Endodermal cell (in vitro differentiated cells): ENCODE measurements at regions not wholly inside any gene's neighbourhood (a gene's known extent, or its start where the extent isn't known, plus 50 kb on each side); places are given as distances from the start of the nearest gene placed in this dataset.

Source experiments
- DNase-seq: peaks from one replicate; pipeline ENCODE4 v3.0.0-alpha.2; 2017
- H3K27ac ChIP-seq: 2 replicates; pipeline ENCODE4 v1.5.1; 2013; ENCODE audit warnings: mild to moderate bottlenecking, low read depth, low read length, moderate library complexity
- H3K27me3 ChIP-seq: 2 replicates; pipeline ENCODE4 v1.6.1; 2013; ENCODE audit warnings: mild to moderate bottlenecking, low read length, moderate library complexity; ENCODE audit not compliant: insufficient read depth, control insufficient read depth, poor library complexity, severe bottlenecking
- H3K36me3 ChIP-seq: 2 replicates; pipeline ENCODE4 v1.7.0; 2013; ENCODE audit warnings: mild to moderate bottlenecking, low read length, moderate library complexity; ENCODE audit not compliant: control insufficient read depth, insufficient read depth
- H3K4me1 ChIP-seq: one replicate; pipeline ENCODE4 v1.7.0; 2013; ENCODE audit warnings: low read length; ENCODE audit not compliant: control insufficient read depth, insufficient read depth
- H3K4me3 ChIP-seq: 2 replicates; pipeline ENCODE4 v1.5.1; 2013; ENCODE audit warnings: mild to moderate bottlenecking, low read length, moderate library complexity
- H3K9ac ChIP-seq: 2 replicates; pipeline ENCODE4 v1.6.1; 2013; ENCODE audit warnings: mild to moderate bottlenecking, low read length, moderate library complexity; ENCODE audit not compliant: poor library complexity, severe bottlenecking; ENCODE audit errors: extremely low read depth
- H3K9me3 ChIP-seq: 2 replicates; pipeline ENCODE4 v1.6.1; 2013; ENCODE audit warnings: mild to moderate bottlenecking, low read length, moderate library complexity; ENCODE audit not compliant: control insufficient read depth
- H3K27ac Mint-ChIP-seq: 2 replicates; pipeline ENCODE4 v1.8.0; 2020; ENCODE audit warnings: mixed read lengths
- H3K27me3 Mint-ChIP-seq: 2 replicates; pipeline ENCODE4 v1.8.0; 2021; ENCODE audit warnings: mild to moderate bottlenecking, mixed read lengths; ENCODE audit not compliant: insufficient read depth
- H3K36me3 Mint-ChIP-seq: 2 replicates; pipeline ENCODE4 v1.8.0; 2020; ENCODE audit warnings: low read depth, mixed read lengths
- H3K4me1 Mint-ChIP-seq: 2 replicates; pipeline ENCODE4 v1.8.0; 2020; ENCODE audit warnings: mixed read lengths
- H3K4me3 Mint-ChIP-seq: 2 replicates; pipeline ENCODE4 v1.8.0; 2020; ENCODE audit warnings: mild to moderate bottlenecking, moderate library complexity, mixed read lengths
- H3K9me3 Mint-ChIP-seq: 2 replicates; pipeline ENCODE4 v1.8.0; 2020; ENCODE audit warnings: mild to moderate bottlenecking, mixed read lengths
- CTCF ChIP-seq: fragments of 200-600 bp; sonication (generic); conservative IDR thresholded peaks from 2 replicates; pipeline ENCODE4 v1.5.0; 2021; ENCODE audit warnings: antibody characterized with exemption, mild to moderate bottlenecking
- WGBS, 2 experiments: methylation state at CpG; one replicate each; pipeline versions ENCODE4 v1.1.5 to v1.1.7; 2013; ENCODE audit warnings: missing lambda C conversion rate in 2 of 2, mixed read lengths in 1 of 2; ENCODE audit not compliant: insufficient coverage in 1 of 2, insufficient read length in 1 of 2; 5-methylcytosine and 5-hydroxymethylcytosine counted together

GRCh38 chr5:122229551-122229950, 82.5 kb upstream of the SNCAIP start:
- peak overlapping the region; percentile 14 for H3K4me3 ChIP-seq
- Mint-ChIP-seq H3K4me1 (peaks cover 16% of the 10 kb centered on the region), H3K27me3 (no peaks in the 10 kb centered on the region), H3K4me3 (no peak overlapping the region), H3K27ac (no peak overlapping the region), H3K9me3 (peaks cover 4% of the 10 kb centered on the region), H3K36me3 (no peaks in the 10 kb centered on the region)
- no peaks in the 10 kb centered on the region for H3K4me1 ChIP-seq
- H3K27ac ChIP-seq: no peak overlapping the region
- H3K36me3 ChIP-seq: no peaks in the 10 kb centered on the region
- DNase-seq: no peak
- no peak overlapping the region for H3K9ac ChIP-seq
- WGBS, 2 experiments: 80 to 87% methylated on average over 1 to 4 of the region's 5 CpGs
- H3K9me3 ChIP-seq: no peaks in the 10 kb centered on the region
- TF ChIP-seq CTCF: no peak
- H3K27me3 ChIP-seq: no peaks in the 10 kb centered on the region

- no peaks in the 10 kb centered on the region for H3K27me3 Mint-ChIP-seq
- no peaks in the 10 kb centered on the region for H3K9me3 ChIP-seq
- no peaks in the 10 kb centered on the region for H3K27me3 ChIP-seq
- H3K36me3 Mint-ChIP-seq: no peaks in the 10 kb centered on the region
- H3K36me3 ChIP-seq: no peaks in the 10 kb centered on the region
- no peaks in the 10 kb centered on the region for H3K4me1 Mint-ChIP-seq
- H3K27ac ChIP-seq: no peak overlapping the region
- H3K4me3 Mint-ChIP-seq: no peak overlapping the region
- no peak overlapping the region for H3K4me3 ChIP-seq
- no peak overlapping the region for H3K27ac Mint-ChIP-seq
- 52 to 56% methylated on average over 2 of the region's 2 CpGs for WGBS, 2 experiments
- H3K9me3 Mint-ChIP-seq: no peaks in the 10 kb centered on the region
- TF ChIP-seq CTCF: no peak
- DNase-seq: no peak
- no peak overlapping the region for H3K9ac ChIP-seq
- no peaks in the 10 kb centered on the region for H3K4me1 ChIP-seq
Measured at GRCh38 chr5:122236270-122237040, 75.6 kb upstream of the SNCAIP start.

- Mint-ChIP-seq H3K36me3 (no peaks in the 10 kb centered on the region), H3K27ac (no peak overlapping the region)
Measured at GRCh38 chr5:122237906-122238305, 74.1 kb upstream of the SNCAIP start.

More at GRCh38 chr5:122237906-122238305, 74.1 kb upstream of the SNCAIP start:
- Histone ChIP-seq H3K9me3 (no peaks in the 10 kb centered on the region), H3K4me3 (no peak overlapping the region), H3K27ac (no peak overlapping the region), H3K4me1 (no peaks in the 10 kb centered on the region), H3K36me3 (no peaks in the 10 kb centered on the region), H3K27me3 (no peaks in the 10 kb centered on the region), H3K9ac (no peak overlapping the region)
- no CpG with 5 or more reads among the region's 1 CpG for WGBS, 2 experiments
- DNase-seq: no peak
- no peaks in the 10 kb centered on the region for H3K27me3 Mint-ChIP-seq
- no peaks in the 10 kb centered on the region for H3K9me3 Mint-ChIP-seq
- no peak overlapping the region for H3K4me3 Mint-ChIP-seq
- no peaks in the 10 kb centered on the region for H3K4me1 Mint-ChIP-seq
- TF ChIP-seq CTCF: no peak
